Vagina (tissue), 2 donors: ENCODE measurements at regions not wholly inside any gene's neighbourhood (a gene's known extent, or its start where the extent isn't known, plus 50 kb on each side); places are given as distances from the start of the nearest gene placed in this dataset.

Source experiments
- POLR2A ChIP-seq, 2 donors: fragments of 450-650 bp; IDR thresholded peaks; one replicate each; pipeline ENCODE4 v1.6.1; 2017; ENCODE audit warnings: antibody characterized with exemption in 2 of 2, mild to moderate bottlenecking in 2 of 2, moderate library complexity in 2 of 2
- TF ChIP-seq, protein P1 (sequence below), 3 experiments: fragments of 450-650 bp in 2 of 3; fragments of 200-600 bp in 1 of 3; sonication (generic) in 1 of 3; IDR thresholded peaks; one replicate each; pipeline ENCODE4 v1.5.1; 2017 to 2019; ENCODE audit warnings: antibody characterized with exemption in 3 of 3, mild to moderate bottlenecking in 2 of 3, moderate library complexity in 2 of 3

GRCh38 chr3:163175970-163176369, 1679.4 kb downstream of the OTOL1 start:
- TF ChIP-seq, protein P1, sequence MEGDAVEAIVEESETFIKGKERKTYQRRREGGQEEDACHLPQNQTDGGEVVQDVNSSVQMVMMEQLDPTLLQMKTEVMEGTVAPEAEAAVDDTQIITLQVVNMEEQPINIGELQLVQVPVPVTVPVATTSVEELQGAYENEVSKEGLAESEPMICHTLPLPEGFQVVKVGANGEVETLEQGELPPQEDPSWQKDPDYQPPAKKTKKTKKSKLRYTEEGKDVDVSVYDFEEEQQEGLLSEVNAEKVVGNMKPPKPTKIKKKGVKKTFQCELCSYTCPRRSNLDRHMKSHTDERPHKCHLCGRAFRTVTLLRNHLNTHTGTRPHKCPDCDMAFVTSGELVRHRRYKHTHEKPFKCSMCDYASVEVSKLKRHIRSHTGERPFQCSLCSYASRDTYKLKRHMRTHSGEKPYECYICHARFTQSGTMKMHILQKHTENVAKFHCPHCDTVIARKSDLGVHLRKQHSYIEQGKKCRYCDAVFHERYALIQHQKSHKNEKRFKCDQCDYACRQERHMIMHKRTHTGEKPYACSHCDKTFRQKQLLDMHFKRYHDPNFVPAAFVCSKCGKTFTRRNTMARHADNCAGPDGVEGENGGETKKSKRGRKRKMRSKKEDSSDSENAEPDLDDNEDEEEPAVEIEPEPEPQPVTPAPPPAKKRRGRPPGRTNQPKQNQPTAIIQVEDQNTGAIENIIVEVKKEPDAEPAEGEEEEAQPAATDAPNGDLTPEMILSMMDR (IDR thresholded peaks at IDR 0.05), result no peak
- TF ChIP-seq POLR2A (IDR thresholded peaks at IDR 0.05), result no peak
